ENCODE measurements at regions not wholly inside any gene's neighbourhood (a gene's known extent, or its start where the extent isn't known, plus 50 kb on each side); places are given as distances from the start of the nearest gene placed in this dataset.

GRCh38 chr1:78275906-78276685, 214.7 kb upstream of the PTGFR start:
- Histone ChIP-seq H3K9me3 (ENCODE audit: control insufficient read depth, insufficient read depth, low read depth, low read length) (no peaks in the 10 kb centered on the region; the same call in 1 of the 2 replicates), H3K4me1 (ENCODE audit: control insufficient read depth, insufficient read depth, low read length) (no peaks in the 10 kb centered on the region), H3K4me3 (ENCODE audit: low read depth, low read length) (no peak overlapping the region), H3K36me3 (ENCODE audit: control insufficient read depth in 2 of 2, insufficient read depth in 1 of 2, low read length in 2 of 2) (no peaks in the 10 kb centered on the region), H3K27ac (ENCODE audit: extremely low read depth, low read depth, low read length) (no peak overlapping the region)
- TF ChIP-seq REPIN1 (tag by site-specific recombination; IDR thresholded peaks at IDR 0.05; ENCODE audit: low read depth), result no peak
- no peak for TF ChIP-seq GLIS2 (tag by site-specific recombination; IDR thresholded peaks at IDR 0.05)
- TF ChIP-seq ZBTB20 (tag by site-specific recombination; IDR thresholded peaks at IDR 0.05), result no peak
- no peak for TF ChIP-seq ZNF660 (tag by site-specific recombination; IDR thresholded peaks at IDR 0.05)
- no peak for TF ChIP-seq KLF8 (tag by site-specific recombination; IDR thresholded peaks at IDR 0.05)
- TF ChIP-seq ZNF292 (tag by site-specific recombination; IDR thresholded peaks at IDR 0.05; ENCODE audit: borderline replicate concordance, low read depth), result no peak
- no peak for TF ChIP-seq ZNF2 (tag by site-specific recombination; IDR thresholded peaks at IDR 0.05)
- no peak for TF ChIP-seq ZNF184 (tag by site-specific recombination; IDR thresholded peaks at IDR 0.05)
- TF ChIP-seq, protein P1, sequence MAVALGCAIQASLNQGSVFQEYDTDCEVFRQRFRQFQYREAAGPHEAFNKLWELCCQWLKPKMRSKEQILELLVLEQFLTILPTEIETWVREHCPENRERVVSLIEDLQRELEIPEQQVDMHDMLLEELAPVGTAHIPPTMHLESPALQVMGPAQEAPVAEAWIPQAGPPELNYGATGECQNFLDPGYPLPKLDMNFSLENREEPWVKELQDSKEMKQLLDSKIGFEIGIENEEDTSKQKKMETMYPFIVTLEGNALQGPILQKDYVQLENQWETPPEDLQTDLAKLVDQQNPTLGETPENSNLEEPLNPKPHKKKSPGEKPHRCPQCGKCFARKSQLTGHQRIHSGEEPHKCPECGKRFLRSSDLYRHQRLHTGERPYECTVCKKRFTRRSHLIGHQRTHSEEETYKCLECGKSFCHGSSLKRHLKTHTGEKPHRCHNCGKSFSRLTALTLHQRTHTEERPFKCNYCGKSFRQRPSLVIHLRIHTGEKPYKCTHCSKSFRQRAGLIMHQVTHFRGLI (tag by site-specific recombination; IDR thresholded peaks at IDR 0.05), result no peak
- no peak for TF ChIP-seq ZXDB (tag by site-specific recombination; IDR thresholded peaks at IDR 0.05)
- no peak for TF ChIP-seq ZNF747 (tag by site-specific recombination; IDR thresholded peaks at IDR 0.05)
- TF ChIP-seq, protein P2, sequence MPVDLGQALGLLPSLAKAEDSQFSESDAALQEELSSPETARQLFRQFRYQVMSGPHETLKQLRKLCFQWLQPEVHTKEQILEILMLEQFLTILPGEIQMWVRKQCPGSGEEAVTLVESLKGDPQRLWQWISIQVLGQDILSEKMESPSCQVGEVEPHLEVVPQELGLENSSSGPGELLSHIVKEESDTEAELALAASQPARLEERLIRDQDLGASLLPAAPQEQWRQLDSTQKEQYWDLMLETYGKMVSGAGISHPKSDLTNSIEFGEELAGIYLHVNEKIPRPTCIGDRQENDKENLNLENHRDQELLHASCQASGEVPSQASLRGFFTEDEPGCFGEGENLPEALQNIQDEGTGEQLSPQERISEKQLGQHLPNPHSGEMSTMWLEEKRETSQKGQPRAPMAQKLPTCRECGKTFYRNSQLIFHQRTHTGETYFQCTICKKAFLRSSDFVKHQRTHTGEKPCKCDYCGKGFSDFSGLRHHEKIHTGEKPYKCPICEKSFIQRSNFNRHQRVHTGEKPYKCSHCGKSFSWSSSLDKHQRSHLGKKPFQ (tag by site-specific recombination; IDR thresholded peaks at IDR 0.05), result no peak
- TF ChIP-seq ZNF146 (tag by site-specific recombination; IDR thresholded peaks at IDR 0.05), result no peak
- no peak for TF ChIP-seq CTCF (tag by site-specific recombination; IDR thresholded peaks at IDR 0.05)
- TF ChIP-seq ZNF140 (tag by site-specific recombination; IDR thresholded peaks at IDR 0.05), result no peak
- no peak for TF ChIP-seq ZNF549 (tag by site-specific recombination; IDR thresholded peaks at IDR 0.05)
- TF ChIP-seq, protein P3, sequence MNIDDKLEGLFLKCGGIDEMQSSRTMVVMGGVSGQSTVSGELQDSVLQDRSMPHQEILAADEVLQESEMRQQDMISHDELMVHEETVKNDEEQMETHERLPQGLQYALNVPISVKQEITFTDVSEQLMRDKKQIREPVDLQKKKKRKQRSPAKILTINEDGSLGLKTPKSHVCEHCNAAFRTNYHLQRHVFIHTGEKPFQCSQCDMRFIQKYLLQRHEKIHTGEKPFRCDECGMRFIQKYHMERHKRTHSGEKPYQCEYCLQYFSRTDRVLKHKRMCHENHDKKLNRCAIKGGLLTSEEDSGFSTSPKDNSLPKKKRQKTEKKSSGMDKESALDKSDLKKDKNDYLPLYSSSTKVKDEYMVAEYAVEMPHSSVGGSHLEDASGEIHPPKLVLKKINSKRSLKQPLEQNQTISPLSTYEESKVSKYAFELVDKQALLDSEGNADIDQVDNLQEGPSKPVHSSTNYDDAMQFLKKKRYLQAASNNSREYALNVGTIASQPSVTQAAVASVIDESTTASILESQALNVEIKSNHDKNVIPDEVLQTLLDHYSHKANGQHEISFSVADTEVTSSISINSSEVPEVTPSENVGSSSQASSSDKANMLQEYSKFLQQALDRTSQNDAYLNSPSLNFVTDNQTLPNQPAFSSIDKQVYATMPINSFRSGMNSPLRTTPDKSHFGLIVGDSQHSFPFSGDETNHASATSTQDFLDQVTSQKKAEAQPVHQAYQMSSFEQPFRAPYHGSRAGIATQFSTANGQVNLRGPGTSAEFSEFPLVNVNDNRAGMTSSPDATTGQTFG (tag by site-specific recombination; IDR thresholded peaks at IDR 0.05; ENCODE audit: borderline replicate concordance), result no peak
- no peak for TF ChIP-seq BCL11A (tag by site-specific recombination; IDR thresholded peaks at IDR 0.05; ENCODE audit: low read depth)
- no peak for TF ChIP-seq ZNF174 (tag by site-specific recombination; IDR thresholded peaks at IDR 0.05)
- POLR2A ChIA-PET, result no interaction called here
- CTCF ChIA-PET, result interaction anchor here (0.7 to 1.0 kb wide), 2 partner anchors 56 to 78 kb away, joined by 3 to 4 read pairs; no protein-coding TSS in a partner anchor

Measured in HEK293 (cell line).